ENCODE measurements at regions not wholly inside any gene's neighbourhood (a gene's known extent, or its start where the extent isn't known, plus 50 kb on each side); places are given as distances from the start of the nearest gene placed in this dataset.
"Not testable (repeated sequence)": the region's sequence is repeated elsewhere in the genome, so short reads cannot be mapped to it uniquely, and the experiment has no call there.

DNA sequence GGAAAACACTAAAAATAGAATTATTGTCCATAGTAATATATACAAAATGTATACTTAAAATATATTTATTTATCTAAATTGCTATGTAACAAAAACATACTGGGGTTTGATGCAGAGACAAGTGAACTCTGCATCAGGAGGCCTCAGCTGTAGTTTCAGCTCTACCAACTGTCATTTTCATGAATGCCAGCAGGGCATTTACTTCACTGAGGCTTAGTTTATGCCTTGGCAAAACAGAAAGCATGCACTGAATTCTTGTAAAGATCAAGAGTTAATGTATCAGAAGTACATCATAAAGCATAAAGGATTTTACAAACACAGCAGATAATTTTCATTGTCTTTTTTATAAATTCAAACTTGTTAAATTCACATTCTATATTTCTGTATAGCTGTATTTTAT lies 577.0 kb downstream of the C4orf33 start:
- no peak for DNase-seq

DNA sequence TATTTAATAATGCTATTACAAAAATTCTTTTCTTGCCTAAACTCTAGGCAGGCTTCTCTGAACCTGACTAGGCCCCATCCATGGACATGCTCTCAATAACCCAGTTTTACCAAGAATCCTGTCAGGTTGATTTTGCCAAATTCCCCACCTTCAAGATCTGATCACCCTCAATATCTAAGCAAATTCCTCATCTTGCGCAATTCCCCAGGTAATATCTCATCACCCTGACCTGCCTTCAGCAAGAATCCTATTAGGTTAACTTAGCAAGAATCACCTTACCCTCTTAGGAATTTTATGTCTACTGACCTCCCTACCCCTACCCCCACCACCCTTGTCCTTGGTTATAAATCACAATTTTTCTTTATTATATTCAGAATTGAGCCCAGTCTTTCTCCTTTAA lies 579.1 kb downstream of the C4orf33 start:
- DNase-seq = no peak

DNA sequence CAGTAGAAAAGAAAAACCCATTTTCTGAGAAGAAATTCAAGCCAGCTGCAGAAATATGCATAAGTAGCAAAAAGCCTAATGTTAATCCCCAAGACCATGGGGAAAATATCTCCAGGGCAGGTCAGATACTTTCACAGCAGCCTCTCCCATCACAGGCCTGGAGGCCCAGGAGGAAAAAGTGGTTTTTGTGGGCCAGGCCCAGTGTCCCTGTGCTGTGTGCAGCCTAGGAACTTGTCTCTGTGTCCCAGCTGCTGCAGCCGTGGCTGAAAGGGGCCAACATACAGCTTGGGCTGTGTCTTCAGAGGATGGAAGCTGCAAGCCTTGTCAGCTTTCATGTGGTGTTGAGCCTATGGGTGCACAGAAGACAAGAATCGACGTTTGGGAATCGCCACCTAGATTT lies 581.0 kb downstream of the C4orf33 start:
- no peak for DNase-seq

DNA sequence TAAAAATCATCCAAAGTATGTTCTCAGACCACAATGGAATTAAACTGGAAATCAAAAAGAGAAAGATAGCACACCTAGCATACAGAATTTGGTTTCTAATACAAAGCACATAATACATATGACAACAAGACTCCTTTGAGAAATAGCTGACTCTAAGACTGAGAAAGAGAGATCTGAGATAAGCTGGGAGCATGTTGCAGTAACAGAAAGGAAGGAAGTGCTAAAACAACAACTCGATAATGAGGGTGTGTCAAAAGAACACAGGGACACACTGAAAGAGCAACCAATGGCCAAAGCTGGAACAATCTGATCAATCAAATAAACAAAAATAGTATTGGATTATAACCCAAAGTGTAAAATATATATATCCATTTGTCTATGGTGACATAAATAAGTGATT lies 586.6 kb downstream of the C4orf33 start:
- no peak for DNase-seq

DNA sequence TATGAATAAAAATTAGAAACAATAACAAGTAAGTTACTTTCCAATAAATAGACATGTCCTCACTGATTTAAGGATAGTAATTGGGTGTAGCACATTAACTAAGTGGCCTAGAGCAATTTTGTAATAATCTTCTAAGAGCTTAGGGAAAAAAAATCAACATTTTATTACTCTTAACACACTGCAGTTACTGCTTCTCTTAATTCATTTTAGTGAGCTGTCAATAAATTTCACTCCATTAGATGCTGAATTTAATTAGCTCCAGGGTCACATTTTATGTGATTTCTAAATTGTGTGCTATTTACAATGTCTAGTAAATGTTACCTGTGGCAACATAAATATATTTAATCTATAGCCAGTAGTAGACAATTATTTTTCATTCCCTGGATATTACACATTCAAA lies 612.0 kb downstream of the C4orf33 start:
- DNase-seq = no peak

DNA sequence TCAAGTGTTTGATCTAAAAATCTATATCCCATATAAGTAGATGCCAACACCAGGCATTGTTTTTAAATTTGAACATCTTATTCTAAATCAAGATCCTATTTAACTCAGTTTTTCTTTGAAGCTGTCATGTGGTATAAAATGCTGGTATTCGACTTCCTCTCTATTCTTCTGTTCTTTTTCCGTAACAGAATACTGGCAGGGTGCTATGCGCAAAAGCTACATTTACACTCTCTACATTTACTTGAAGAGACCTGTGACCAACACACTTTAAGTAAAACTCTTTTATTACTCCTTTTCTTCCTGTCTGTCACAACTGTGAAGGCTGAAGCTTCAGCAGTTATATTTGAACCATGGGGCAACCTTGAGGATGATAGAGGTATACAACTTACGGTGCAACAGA lies 612.8 kb downstream of the C4orf33 start:
- no peak for DNase-seq

DNA sequence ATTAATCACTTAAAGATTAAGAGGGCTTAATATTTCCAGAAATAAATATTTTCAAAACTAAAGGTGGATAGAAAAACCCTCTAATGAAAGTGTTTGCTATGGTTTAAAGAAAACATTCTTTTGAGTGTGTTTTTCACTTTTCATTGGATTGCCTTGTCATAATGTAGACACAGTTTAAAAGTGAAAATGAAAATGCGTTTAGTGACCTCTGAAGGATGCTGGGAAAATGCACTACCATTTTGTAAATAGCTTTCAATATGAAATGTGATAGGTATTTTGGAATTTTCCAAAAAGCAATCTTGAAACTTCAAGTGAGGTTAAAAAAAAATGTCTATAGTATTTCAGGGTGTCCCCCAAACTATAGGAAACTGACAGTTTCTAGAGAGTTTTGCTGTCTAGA lies 642.2 kb downstream of the C4orf33 start:
- no peak for DNase-seq

DNA sequence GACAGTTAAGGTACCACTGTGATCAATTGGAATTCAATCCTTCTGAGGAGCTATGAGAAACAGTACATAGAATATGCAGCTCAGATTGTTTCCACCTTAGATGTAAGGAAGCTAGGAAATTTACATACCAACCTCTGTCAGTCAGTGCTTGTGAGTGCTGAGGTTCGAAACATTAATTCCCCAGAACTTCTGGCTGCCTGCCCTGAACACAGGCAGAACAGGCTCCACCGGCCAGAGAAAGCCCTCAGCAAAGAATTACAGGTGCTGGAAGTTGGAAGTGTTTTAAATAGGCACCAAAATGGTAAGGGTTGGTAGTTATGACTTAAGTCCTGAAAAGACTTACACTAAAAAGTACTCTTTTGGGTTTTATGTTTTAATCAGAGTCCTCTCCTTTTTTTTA lies 651.8 kb downstream of the C4orf33 start:
- no peak for DNase-seq

DNA sequence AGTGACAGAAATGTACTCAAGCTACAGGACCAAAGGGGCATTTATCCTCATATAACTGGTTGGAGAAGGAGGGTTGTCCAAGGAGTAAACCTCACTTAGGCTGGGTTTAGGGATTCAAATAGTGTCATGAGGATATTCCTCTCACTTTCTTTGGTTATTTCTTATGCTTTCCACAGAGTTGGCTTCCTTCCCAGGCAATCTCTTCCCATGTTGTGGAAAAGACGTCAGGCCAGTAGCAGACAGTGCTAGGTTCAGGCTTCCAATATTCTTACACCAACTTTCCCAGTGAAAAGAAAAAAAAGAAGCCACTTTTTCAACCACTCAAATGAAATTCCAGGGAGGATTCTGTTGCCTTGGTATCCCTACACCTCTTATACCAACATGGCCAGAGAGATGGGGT lies 653.0 kb downstream of the C4orf33 start:
- DNase-seq = no peak

DNA sequence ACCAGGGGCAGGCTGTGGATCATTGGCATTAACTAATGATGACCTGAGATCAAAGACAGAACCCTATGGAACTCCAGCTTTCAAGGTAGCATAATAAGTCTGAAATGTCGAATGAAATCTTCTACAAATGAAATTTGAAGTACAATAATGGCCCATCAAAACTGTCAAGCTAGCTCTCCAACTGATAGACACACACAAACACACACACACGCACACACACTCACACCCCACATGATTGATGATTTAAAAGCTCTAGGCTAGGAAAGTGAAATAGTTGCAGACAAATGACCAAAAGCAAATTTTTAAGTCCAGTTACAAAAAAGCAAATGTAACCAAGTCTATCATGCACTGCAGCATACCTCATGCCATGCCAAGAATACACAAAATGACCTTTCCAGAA lies 655.7 kb downstream of the C4orf33 start:
- DNase-seq = no peak

DNA sequence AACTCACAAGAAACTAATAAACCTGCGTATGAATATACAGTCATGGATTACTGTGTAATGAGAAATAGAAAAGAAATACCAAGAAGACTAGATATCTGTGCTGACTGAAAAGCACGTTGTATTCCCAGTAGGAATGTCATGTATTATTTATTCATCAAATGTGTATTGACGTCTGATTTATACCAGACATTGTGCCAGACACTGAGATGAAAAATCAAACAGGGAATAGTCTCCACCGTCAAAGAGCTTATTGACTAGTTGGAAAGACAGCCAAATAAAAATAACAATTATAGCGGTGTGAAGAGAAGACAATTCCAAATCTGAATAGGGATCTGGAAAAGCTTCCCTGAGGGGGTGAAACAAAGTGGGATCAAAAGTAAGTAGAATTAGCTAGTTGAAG lies 687.6 kb downstream of the C4orf33 start:
- no peak for DNase-seq

DNA sequence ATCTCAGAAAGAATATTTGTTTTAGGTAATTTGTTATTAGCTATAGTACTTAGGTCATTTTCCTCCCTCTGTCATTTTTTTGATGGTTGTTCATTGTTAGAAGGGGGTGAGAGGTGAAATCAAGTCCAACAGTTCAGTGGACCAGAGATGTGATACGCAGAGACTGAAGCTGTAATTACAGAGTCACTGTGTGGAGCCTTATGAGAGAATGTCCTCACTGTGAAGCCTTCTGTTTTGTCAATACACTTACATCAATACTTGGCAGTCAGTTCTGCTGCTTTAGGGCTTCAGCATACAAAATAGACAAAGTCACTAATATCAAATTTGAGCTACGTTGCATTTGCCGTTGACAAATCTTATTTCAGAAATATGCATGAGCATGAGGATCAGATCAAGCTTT lies 692.5 kb downstream of the C4orf33 start:
- DNase-seq = no peak

DNA sequence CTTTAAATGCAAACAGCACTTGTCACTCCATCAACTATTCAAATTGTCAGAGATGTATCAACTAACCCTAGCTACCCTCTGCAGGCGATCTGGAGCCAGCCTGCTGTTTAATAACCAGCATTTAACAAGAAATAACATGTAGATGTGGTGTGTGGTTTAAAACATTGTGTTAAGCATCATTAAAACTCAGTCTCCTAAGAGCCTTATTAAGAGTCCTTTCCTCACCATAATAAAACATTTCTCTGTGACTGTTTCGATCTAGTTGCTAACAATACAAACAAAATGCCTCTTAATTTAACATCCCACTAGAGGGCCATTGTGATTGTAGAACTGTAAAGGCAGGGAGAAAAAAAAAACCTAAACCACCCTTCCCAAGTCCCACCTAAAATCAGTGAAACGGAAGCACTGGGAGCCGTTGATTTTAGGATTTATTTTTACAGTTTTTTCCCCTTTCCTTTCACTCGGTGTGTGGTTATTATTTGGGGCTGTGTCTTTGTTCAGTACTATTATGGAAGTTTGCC lies 708.6 kb downstream of the C4orf33 start:
- DNase-seq = no peak

DNA sequence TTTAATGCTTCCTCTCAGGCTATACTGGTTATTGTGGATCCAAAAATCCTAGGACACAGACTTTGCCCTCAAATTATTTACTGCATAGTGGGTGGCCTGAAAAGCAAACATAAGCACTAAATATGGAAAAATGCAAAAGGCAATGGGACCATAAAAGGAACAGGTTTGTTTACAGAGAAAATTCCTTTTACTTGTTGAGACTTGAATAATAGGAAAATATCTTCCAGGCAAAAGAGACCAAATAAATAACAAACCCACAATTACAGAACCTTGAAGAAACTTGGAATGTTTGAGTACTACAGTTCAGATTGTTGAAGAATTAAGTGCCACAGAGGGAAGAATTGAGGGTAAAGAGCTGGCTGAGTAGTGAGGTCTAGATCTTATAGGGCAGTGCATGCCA lies 711.0 kb downstream of the C4orf33 start:
- no peak for DNase-seq

DNA sequence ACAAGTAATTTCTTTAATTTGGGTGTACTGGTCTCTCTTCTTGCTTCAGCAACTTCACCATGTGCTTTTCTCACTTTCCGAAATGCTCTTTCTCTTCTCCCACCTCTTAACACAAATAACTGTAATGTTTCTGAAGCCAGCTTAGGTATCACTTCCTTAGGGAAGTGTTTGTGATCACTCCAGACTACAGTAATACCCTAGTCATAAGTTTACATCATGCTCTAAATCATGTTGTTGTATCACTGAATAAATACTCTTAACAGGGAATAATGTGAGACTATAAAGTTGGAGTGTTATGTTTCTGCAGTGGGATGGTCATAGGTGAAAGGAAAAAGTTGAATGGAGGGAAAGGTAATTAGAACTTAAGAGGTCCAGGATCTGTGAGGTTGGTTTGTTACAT lies 712.3 kb downstream of the C4orf33 start:
- DNase-seq = no peak

DNA sequence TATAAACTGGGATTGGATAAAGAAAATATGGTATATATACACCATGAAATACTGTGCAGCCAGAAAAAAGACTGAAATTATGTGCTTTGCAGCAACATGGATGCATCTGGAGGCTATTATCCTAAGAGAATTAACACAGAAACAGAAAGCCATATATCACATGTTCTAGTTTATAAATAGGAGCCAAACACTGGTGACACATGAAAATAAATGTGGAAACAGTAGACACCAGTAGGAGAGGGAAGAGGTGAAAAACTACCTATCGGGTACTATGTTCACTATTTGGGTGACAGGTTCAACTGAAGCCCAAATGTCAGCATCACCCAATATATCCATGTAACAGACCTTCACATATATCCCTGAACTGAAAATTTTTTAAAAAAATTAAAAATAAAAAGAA lies 725.1 kb downstream of the C4orf33 start:
- no peak for DNase-seq

DNA sequence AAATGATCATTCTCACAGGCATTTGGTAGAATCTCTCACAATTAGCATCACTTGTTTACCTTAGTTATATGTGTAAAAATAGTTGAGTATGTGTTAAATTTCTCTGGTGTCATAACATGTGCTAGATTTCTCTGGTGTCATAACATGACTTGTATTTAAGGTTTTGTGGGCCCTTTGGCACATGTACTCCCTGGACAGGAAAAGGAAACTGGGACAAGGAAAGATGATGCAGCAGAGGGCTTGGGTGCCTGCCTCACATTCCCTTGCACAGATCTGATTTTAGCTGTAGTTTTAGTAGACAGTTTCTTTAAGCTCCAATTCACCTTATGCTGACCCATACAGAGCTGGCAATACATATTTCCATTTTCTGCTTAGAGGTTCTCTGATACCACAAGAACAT lies 726.0 kb downstream of the C4orf33 start:
- DNase-seq = no peak

DNA sequence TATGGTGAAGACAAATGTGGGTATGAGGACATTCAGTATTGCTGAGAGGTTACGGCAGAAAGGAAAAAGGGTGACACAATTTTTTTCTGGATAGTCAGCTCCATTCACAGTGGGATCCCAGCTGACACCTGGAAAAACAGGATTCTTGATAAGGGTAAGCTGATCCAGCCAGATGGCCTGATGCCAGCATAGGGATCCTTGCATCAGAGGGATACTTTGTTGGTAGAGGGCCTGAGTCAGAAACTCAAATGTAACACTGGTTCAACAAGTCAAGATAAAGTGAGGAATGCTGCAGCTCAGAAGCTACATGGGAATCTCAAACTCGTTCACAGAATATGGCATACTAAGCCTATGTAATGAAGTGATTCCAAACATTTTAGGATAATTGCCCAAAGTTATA lies 726.7 kb downstream of the C4orf33 start:
- no peak for DNase-seq

DNA sequence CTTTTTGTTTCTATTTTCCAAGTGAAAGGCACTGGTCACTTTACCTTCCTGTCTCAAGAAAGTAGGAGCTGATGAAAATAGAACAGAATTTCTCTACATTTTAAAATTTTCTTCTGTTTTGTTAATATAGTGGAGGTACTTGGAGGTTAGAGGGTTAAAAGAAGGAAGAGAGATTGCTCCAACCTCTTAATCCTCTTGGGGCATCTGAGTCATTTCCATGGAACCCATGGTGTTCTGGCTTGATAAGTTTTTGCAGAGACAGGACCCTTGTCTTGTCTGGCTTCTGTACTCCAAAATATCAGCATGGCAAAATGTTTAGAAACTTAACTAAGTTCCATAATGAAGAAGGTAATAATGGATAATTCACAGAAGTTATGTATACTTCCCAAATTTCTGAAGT lies 727.2 kb downstream of the C4orf33 start:
- no peak for DNase-seq

DNA sequence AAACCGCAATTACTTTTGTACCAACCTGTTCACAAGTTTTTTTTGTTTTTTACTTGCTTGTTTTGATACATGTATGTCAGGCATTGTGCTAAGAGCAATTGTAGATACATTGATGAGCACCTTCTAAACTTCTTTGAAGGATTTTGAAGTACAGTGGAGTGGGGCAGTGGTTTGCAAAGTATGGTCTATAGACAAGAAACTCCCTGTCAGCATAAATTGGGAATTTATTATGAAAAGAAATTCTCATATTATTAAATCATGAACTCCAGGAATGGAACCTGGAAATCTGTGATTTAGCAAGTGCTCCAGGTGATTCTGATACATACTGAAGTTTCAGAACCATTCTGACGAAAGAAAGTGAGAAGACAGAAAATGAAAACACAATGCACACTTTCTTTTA lies 733.4 kb downstream of the C4orf33 start:
- DNase-seq = no peak

DNA sequence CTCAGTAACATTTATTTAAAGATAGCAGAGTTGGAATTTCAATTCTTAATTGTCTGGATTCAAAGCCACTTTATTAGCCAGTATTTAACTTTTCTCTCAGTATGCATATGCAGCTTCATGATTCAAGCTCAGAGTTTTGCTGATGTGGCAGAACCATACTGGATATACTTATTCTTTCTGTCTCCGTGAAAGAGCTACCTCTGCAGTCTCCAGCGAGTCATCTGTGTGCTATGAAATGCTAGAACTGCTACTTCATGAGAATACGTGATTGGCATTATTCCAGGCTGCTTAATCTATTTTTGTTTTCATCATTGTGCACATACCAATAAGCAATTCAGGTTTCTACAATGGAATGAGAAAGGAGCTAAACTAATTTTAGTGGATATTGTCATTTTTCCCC lies 743.7 kb downstream of the C4orf33 start:
- no peak for DNase-seq

DNA sequence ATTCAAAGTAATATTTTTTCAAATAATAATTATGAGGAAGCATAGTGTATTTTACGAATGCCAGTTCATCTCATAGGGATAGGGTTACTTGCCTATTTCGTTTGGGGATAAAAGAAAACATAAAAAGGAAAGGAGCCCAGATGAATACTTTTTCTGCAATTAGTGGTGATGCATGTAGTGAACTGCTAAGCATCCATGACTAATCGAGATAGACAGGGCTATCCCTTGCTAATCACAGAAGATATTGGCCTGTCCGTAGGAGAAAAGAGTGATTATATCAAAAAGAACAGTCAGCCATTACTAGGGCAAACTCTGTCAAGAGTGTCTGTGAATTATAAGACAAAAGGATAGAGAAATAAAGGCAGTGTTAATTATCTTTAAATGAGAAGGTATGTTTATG lies 746.1 kb downstream of the C4orf33 start:
- no peak for DNase-seq

DNA sequence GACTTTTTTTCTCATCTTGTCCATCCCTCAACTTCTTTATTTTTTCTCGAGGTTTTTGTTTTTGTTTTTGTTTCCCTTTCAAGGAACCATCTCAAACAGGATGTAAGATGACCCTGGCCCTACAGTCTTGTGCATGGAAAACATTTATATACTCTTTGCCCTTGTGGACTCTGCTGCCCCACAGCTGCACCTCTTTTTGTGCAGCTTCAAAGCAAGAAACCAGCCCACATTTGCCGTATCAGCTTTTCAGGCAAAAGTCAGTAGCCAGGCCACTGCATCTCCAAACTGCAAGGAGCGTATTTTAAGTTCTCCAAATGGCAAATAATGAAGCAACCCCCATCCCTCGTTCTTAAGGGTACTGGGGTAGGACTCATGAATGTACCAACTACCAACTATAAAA lies 756.5 kb downstream of the C4orf33 start:
- DNase-seq = no peak

DNA sequence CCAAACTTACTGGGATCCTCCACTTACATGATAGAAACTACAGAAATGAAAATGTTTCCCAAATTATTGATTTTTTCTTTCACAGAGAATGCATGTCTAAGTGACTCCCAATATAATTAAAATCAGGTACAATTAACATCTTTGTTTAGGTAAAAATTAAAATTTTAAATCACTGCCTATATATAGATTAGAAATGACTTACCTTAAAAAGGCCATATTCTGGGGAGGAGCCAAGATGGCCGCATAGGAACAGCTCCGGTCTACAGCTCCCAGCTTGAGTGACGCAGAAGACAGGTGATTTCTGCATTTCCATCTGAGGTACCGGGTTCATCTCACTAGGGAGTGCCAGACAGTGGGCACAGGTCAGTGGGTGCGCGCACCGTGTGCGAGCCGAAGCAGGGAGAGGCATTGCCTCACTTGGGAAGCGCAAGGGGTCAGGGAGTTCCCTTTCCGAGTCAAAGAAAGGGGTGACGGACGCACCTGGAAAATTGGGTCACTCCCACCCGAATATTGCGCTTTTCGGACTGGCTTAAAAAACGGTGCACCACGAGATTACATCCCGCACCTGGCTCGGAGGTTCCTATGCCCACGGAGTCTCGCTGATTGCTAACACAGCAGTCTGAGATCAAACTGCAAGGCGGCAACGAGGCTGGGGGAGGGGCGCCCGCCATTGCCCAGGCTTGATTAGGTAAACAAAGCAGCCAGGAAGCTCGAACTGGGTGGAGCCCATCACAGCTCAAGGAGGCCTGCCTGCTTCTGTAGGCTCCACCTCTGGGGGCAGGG lies 757.9 kb downstream of the C4orf33 start:
- DNase-seq = not testable (repeated sequence)
